ENCODE measurements at regions not wholly inside any gene's neighbourhood (a gene's known extent, or its start where the extent isn't known, plus 50 kb on each side); places are given as distances from the start of the nearest gene placed in this dataset.

DNA sequence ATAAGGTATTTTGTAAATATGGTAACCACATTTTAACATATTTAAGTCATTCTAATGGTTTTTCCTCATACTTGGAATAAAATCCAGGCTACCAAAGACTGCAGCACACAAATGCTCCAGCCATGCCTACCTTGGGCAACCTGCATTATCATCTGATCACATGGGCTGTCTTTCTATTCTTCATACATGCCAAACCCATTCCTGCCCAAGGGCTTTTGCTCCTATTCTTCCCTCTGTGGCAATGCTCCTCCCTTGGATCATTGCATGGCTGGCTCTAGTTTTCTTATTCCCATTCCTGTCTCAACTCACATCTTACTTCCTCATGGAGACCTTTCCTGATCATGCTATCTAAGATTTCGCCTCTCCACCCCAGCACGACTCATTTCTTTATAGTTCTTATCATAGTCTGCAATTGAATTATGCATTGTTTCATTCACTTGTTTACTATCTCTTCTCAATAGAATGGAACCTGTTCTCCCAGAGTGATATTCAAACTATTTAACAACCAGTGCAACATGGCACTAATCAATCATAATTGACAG, 54.9 kb upstream of the C5orf46 start:
- intact Hi-C loops (cut with DNase I; ENCODE audit: low total_unique reads) = no loop called here
- TF ChIP-seq, protein P1, sequence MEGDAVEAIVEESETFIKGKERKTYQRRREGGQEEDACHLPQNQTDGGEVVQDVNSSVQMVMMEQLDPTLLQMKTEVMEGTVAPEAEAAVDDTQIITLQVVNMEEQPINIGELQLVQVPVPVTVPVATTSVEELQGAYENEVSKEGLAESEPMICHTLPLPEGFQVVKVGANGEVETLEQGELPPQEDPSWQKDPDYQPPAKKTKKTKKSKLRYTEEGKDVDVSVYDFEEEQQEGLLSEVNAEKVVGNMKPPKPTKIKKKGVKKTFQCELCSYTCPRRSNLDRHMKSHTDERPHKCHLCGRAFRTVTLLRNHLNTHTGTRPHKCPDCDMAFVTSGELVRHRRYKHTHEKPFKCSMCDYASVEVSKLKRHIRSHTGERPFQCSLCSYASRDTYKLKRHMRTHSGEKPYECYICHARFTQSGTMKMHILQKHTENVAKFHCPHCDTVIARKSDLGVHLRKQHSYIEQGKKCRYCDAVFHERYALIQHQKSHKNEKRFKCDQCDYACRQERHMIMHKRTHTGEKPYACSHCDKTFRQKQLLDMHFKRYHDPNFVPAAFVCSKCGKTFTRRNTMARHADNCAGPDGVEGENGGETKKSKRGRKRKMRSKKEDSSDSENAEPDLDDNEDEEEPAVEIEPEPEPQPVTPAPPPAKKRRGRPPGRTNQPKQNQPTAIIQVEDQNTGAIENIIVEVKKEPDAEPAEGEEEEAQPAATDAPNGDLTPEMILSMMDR (IDR thresholded peaks at IDR 0.05) = no peak
- no peak for DNase-seq (ENCODE audit: low spot score in 2 of 2)
- H3K4me1 ChIP-seq = no peaks in the 10 kb centered on the region
- no peak overlapping the region for H3K27ac ChIP-seq
- no peaks in the 10 kb centered on the region for H3K9me3 ChIP-seq
- H3K4me3 ChIP-seq = no peak overlapping the region
- H3K36me3 ChIP-seq = no peaks in the 10 kb centered on the region
- no peaks in the 10 kb centered on the region for H3K27me3 ChIP-seq

DNA sequence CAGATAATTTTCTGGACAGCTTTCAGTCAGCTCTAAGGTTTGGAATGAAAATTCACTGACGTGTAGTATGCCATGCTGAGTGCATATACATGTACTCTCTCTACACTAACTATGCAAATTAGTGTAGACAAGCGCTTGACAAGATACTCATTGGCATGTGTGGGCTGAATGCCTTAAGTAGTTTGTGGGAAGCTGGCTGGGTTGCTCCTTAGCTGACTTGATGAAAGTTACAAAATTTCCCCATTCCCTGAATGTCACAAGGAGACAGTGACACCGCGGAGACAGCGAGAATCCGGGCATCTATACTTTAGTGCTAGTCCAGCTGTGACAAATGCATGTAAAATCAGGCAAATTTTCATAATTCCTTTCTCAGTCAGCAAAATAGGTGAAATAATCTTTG, 51.6 kb upstream of the C5orf46 start:
- no peaks in the 10 kb centered on the region for H3K36me3 ChIP-seq
- no peak for TF ChIP-seq POLR2AphosphoS5 (IDR thresholded peaks at IDR 0.05)
- TF ChIP-seq, protein P1 (IDR thresholded peaks at IDR 0.05) = no peak
- no peak for TF ChIP-seq POLR2A (IDR thresholded peaks at IDR 0.05)
- no peak overlapping the region for H3K4me3 ChIP-seq
- no peaks in the 10 kb centered on the region for H3K9me3 ChIP-seq
- no peaks in the 10 kb centered on the region for H3K4me1 ChIP-seq
- no peak for DNase-seq (ENCODE audit: low spot score in 2 of 2)
- H3K27ac ChIP-seq = no peak overlapping the region
- intact Hi-C loops (cut with DNase I; ENCODE audit: low total_unique reads) = no loop called here
- no peaks in the 10 kb centered on the region for H3K27me3 ChIP-seq

DNA sequence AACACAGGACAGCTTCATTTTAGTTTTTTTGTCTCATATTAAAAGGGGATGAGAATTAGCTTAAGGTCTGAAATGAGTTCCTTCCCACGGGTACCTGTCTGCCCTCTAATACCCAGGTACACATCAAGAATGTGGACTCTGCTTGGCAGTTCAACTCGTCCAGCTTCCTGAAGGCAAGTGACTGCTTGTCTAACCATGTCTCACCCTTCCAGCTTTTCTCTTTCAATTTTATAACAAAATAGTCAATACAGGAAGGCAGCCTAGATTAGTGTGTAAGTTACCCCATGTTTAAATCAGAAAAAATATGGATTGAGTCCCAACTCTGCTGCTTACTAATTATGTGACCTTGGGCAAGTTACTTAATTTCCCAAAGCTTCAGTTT, 50.5 kb upstream of the C5orf46 start:
- H3K4me3 ChIP-seq = no peak overlapping the region
- no peaks in the 10 kb centered on the region for H3K9me3 ChIP-seq
- H3K36me3 ChIP-seq = no peaks in the 10 kb centered on the region
- TF ChIP-seq POLR2AphosphoS5 (IDR thresholded peaks at IDR 0.05) = no peak
- TF ChIP-seq POLR2A (IDR thresholded peaks at IDR 0.05) = no peak
- TF ChIP-seq, protein P1 (IDR thresholded peaks at IDR 0.05) = no peak
- intact Hi-C loops (cut with DNase I; ENCODE audit: low total_unique reads) = no loop called here
- DNase-seq (ENCODE audit: low spot score in 2 of 2) = no peak
- no peaks in the 10 kb centered on the region for H3K27me3 ChIP-seq
- H3K27ac ChIP-seq = no peak overlapping the region
- H3K4me1 ChIP-seq = no peaks in the 10 kb centered on the region

DNA sequence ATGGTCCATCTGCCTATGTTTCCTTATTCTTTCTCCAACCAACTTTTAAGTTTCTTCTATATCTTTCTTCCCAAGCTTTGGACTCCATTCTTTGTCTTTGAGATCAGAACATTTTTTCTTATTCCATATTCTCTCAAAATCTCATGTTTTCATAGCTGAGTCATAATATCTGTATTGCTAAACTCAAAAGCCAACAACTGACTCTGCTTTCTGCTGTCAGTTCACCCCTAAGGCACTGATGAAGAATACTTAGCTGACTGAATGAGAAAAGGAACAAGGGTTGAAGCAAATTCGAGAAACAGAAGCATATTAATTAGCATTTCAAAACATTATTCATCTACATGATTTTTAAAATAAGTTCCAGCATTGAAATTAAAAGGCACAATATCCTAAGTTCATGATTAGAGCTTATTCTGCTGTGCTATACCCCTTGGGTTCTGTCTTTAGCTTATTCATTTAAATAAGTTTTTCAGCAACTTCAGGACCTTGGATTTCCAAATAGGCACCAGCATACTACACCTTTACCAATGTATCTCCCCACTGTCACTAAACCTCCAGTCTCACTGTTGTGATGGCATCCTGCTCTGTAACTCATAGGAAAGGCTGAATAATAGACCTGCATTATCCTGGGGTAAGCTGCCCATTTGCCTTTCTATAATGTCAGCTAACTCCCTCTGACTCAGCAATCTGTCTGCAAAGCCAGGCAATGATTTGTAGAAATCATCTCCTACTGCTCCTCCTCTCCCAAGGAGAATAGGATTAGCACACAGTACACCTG, 49.9 kb upstream of the C5orf46 start:
- TF ChIP-seq POLR2AphosphoS5 (IDR thresholded peaks at IDR 0.05) = no peak
- TF ChIP-seq, protein P1 (IDR thresholded peaks at IDR 0.05) = no peak
- Histone ChIP-seq H3K9me3 (no peaks in the 10 kb centered on the region), H3K27me3 (no peaks in the 10 kb centered on the region), H3K36me3 (no peaks in the 10 kb centered on the region), H3K27ac (no peak overlapping the region), H3K4me1 (no peaks in the 10 kb centered on the region), H3K4me3 (no peak overlapping the region)
- DNase-seq (ENCODE audit: low spot score in 2 of 2) = no peak
- intact Hi-C loops (cut with DNase I; ENCODE audit: low total_unique reads) = no loop called here
